ENCODE measurements at regions not wholly inside any gene's neighbourhood (a gene's known extent, or its start where the extent isn't known, plus 50 kb on each side); places are given as distances from the start of the nearest gene placed in this dataset.

DNA sequence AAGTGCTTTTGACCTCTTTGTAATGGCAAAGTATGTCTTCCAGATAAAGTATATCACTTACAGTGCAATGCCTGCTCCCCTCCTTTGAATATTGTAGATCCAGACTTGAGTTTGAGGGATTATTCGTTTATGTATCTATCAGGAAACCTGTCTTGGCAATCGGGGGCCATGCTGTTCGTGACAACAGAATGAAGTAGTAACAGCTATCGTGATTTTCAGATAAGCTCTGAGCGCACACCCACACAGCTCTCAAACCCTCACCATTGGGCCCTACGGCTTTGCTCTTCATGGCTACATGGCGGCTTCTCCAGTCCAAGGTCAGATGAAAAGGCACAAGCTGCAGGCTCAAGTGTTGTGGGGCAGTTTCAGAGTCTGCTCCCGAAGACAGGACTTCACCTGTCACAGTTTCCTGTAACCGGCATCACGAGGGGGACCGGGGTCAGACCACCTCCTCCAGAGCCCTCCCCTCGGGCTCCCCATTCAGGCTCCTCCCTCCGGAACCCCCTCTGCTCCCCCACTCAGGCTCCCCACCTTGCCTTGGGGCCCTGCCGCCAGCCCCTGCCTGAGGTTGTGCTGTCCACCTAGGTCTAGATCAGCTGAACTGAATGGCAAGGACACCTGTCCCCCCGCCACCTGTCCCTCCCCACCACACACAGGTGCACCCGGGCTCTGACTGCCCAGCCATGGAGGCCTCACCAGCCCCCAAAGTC, 292.5 kb upstream of the SALL3 start:
- Histone ChIP-seq H3K27me3 (ENCODE audit: control insufficient read depth in 1 of 2, insufficient read depth in 2 of 2, low read length in 2 of 2) (no peaks in the 10 kb centered on the region), H3K4me1 (ENCODE audit: control insufficient read depth in 2 of 2, insufficient read depth in 2 of 2, low read length in 1 of 2) (no peaks in the 10 kb centered on the region)
- WGBS, 2 donors: 85 to 86% methylated on average over 16 of the region's 16 CpGs

DNA sequence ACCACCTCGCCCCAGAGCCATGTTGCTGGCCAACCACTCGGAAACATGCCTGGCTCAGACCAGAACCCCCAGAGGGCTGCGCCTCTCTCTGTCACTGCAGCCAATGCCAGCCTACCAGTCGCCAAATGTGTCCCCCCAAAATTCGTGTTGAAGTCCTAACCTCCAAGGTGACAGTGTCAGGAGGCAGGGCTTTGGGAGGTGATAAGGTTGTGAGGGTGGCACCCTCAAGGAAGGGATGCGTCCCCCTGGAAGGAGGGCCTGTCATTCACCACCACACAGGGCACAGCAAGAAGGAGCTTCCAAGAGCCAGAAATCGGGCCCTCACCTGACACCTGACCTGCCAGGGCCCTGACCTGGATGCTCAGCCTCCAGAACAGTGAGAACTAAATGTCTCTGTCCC, 291.9 kb upstream of the SALL3 start:
- no peaks in the 10 kb centered on the region for H3K36me3 ChIP-seq (ENCODE audit: control insufficient read depth in 2 of 2, insufficient read depth in 2 of 2, low read length in 1 of 2)
- no peaks in the 10 kb centered on the region for H3K27me3 ChIP-seq (ENCODE audit: control insufficient read depth in 1 of 2, insufficient read depth in 2 of 2, low read length in 2 of 2)
- no peaks in the 10 kb centered on the region for H3K4me1 ChIP-seq (ENCODE audit: control insufficient read depth in 2 of 2, insufficient read depth in 2 of 2, low read length in 1 of 2)
- no peak overlapping the region for H3K27ac ChIP-seq (ENCODE audit: low read depth in 2 of 2, low read length in 1 of 2)
- 77 to 78% methylated on average over 7 of the region's 7 CpGs for WGBS, 2 donors
- no peaks in the 10 kb centered on the region for H3K9me3 ChIP-seq (ENCODE audit: control insufficient read depth in 2 of 2, insufficient read depth in 1 of 2, low read depth in 1 of 2, low read length in 1 of 2)
- H3K4me3 ChIP-seq (ENCODE audit: low read depth in 1 of 2, low read length in 2 of 2): no peak overlapping the region

More for the DNA sequence above, 292.5 kb upstream of the SALL3 start:
- H3K36me3 ChIP-seq (ENCODE audit: control insufficient read depth in 2 of 2, insufficient read depth in 2 of 2, low read length in 1 of 2): no peaks in the 10 kb centered on the region
- H3K4me3 ChIP-seq (ENCODE audit: low read depth in 1 of 2, low read length in 2 of 2): no peak overlapping the region
- H3K27ac ChIP-seq (ENCODE audit: low read depth in 2 of 2, low read length in 1 of 2): no peak overlapping the region
- no peaks in the 10 kb centered on the region for H3K9me3 ChIP-seq (ENCODE audit: control insufficient read depth in 2 of 2, insufficient read depth in 1 of 2, low read depth in 1 of 2, low read length in 1 of 2)

DNA sequence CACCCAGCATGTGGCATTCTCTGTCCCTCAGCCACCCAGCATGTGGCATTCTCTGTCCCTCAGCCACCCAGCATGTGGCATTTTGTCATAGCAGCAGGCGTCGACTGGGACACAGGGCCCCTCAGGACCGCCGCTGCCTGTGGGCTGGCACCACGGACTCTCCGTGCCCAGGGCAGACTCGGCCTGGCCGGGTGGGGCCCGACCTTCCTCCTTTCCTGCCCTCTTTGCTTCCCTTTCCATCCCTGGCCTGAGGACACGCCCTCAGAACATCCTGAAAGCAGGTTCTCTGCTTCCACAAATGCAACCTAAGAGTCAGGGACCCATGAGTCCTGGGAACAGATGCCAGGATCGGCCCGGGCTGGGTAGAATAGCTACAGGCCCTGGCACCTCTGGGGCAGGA, 291.4 kb upstream of the SALL3 start:
- no peaks in the 10 kb centered on the region for H3K9me3 ChIP-seq (ENCODE audit: control insufficient read depth in 2 of 2, insufficient read depth in 1 of 2, low read depth in 1 of 2, low read length in 1 of 2)
- no peak overlapping the region for H3K27ac ChIP-seq (ENCODE audit: low read depth in 2 of 2, low read length in 1 of 2)
- WGBS, 2 donors: 82 to 83% methylated on average over 12 of the region's 12 CpGs
- H3K4me3 ChIP-seq (ENCODE audit: low read depth in 1 of 2, low read length in 2 of 2): no peak overlapping the region
- no peaks in the 10 kb centered on the region for H3K27me3 ChIP-seq (ENCODE audit: control insufficient read depth in 1 of 2, insufficient read depth in 2 of 2, low read length in 2 of 2)
- H3K4me1 ChIP-seq (ENCODE audit: control insufficient read depth in 2 of 2, insufficient read depth in 2 of 2, low read length in 1 of 2): no peaks in the 10 kb centered on the region
- no peaks in the 10 kb centered on the region for H3K36me3 ChIP-seq (ENCODE audit: control insufficient read depth in 2 of 2, insufficient read depth in 2 of 2, low read length in 1 of 2)

DNA sequence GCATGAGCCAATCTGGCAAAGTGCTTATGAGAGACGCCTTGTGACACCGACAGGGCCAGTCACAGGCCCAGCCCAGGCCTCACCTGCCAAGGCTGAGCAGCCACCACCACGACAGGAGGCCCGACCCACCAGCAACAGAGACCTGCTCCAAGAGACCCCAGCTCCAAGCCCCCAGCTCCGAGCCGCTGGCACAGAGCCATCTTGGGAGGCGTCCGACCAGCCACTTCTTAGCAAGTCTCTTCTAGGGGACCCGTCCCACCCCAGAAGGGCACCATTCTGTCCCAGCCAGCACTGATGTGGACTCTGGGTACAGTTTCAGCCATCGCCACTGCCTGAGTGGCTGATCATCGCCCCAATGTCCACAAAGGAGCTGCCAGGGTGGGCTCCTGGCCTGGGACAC, 290.7 kb upstream of the SALL3 start:
- WGBS, 2 donors: 88 to 89% methylated on average over 11 of the region's 11 CpGs
- Histone ChIP-seq H3K36me3 (ENCODE audit: control insufficient read depth in 2 of 2, insufficient read depth in 2 of 2, low read length in 1 of 2) (no peaks in the 10 kb centered on the region), H3K27ac (ENCODE audit: low read depth in 2 of 2, low read length in 1 of 2) (no peak overlapping the region), H3K4me1 (ENCODE audit: control insufficient read depth in 2 of 2, insufficient read depth in 2 of 2, low read length in 1 of 2) (no peaks in the 10 kb centered on the region), H3K9me3 (ENCODE audit: control insufficient read depth in 2 of 2, insufficient read depth in 1 of 2, low read depth in 1 of 2, low read length in 1 of 2) (no peaks in the 10 kb centered on the region), H3K27me3 (ENCODE audit: control insufficient read depth in 1 of 2, insufficient read depth in 2 of 2, low read length in 2 of 2) (no peaks in the 10 kb centered on the region), H3K4me3 (ENCODE audit: low read depth in 1 of 2, low read length in 2 of 2) (no peak overlapping the region)

DNA sequence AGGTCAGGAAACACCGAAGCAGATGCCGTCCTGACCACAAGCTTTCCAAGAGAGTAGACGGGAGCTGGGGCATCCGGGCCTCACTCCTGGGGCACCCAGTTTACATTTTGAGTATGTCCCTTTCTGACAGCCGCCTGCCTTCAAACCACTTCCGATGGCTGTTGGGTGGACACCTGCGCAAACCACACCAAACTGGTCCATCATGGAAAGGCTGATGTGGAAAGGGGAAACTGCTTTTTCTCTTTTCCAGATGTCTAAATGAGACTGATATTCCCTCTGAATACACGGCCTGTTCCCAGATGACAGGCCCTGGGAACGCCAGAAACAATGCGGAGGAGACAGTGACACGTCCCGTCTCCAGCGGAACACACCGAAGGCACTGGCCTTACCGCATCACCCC, 290.0 kb upstream of the SALL3 start:
- H3K27ac ChIP-seq (ENCODE audit: low read depth in 2 of 2, low read length in 1 of 2): no peak overlapping the region
- no peaks in the 10 kb centered on the region for H3K9me3 ChIP-seq (ENCODE audit: control insufficient read depth in 2 of 2, insufficient read depth in 1 of 2, low read depth in 1 of 2, low read length in 1 of 2)

DNA sequence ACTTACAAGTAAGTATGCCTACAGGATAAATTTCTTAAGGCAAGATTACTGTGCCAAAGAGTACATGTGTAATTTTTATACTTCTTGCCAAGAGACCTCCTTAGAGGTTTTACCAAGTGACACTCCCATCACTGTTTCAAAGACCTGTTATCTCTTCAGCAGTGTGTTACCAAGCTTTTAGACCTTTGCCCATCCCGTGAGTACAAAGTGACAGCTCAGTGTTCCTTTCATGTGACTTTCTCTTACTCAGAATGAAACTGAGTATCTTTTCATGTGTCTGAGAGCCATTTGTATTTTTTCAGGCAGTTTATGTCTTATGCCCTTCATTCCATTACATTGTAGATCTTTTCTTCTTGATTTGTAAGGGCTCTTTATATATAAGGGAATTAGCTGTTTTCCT, 287.5 kb upstream of the SALL3 start:
- H3K4me1 ChIP-seq (ENCODE audit: control insufficient read depth in 2 of 2, insufficient read depth in 2 of 2, low read length in 1 of 2): no peaks in the 10 kb centered on the region
- H3K4me3 ChIP-seq (ENCODE audit: low read depth in 1 of 2, low read length in 2 of 2): no peak overlapping the region
- H3K27ac ChIP-seq (ENCODE audit: low read depth in 2 of 2, low read length in 1 of 2): no peak overlapping the region
- no peaks in the 10 kb centered on the region for H3K27me3 ChIP-seq (ENCODE audit: control insufficient read depth in 1 of 2, insufficient read depth in 2 of 2, low read length in 2 of 2)
- H3K36me3 ChIP-seq (ENCODE audit: control insufficient read depth in 2 of 2, insufficient read depth in 2 of 2, low read length in 1 of 2): no peaks in the 10 kb centered on the region
- H3K9me3 ChIP-seq (ENCODE audit: control insufficient read depth in 2 of 2, insufficient read depth in 1 of 2, low read depth in 1 of 2, low read length in 1 of 2): no peaks in the 10 kb centered on the region
- WGBS, 2 donors: 50 to 61% methylated on average over 1 of the region's 1 CpG

More for the DNA sequence above, 290.0 kb upstream of the SALL3 start:
- Histone ChIP-seq H3K4me3 (ENCODE audit: low read depth in 1 of 2, low read length in 2 of 2) (no peak overlapping the region), H3K27me3 (ENCODE audit: control insufficient read depth in 1 of 2, insufficient read depth in 2 of 2, low read length in 2 of 2) (no peaks in the 10 kb centered on the region), H3K36me3 (ENCODE audit: control insufficient read depth in 2 of 2, insufficient read depth in 2 of 2, low read length in 1 of 2) (no peaks in the 10 kb centered on the region), H3K4me1 (ENCODE audit: control insufficient read depth in 2 of 2, insufficient read depth in 2 of 2, low read length in 1 of 2) (no peaks in the 10 kb centered on the region)
- WGBS, 2 donors: 89 to 92% methylated on average over 15 of the region's 15 CpGs

DNA sequence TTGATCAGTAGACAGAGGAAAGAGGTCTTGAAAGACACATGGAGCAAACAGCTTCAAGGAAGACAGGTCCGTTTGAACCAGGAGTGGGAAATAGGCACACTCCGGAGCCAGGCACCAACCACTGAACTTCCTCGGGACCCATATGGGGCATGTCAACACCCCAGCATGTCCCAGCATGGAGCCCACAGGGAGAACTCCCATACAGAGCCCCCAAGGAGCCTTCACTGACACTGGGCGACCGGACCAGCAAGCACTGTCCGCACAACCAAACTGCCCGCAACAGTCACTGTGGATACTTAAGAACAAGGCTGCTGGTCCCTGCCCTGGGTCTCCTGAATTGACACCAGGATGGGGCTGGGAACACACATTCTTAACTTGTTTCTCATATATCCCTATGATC, 286.2 kb upstream of the SALL3 start:
- Histone ChIP-seq H3K27me3 (ENCODE audit: control insufficient read depth in 1 of 2, insufficient read depth in 2 of 2, low read length in 2 of 2) (no peaks in the 10 kb centered on the region), H3K4me3 (ENCODE audit: low read depth in 1 of 2, low read length in 2 of 2) (no peak overlapping the region), H3K4me1 (ENCODE audit: control insufficient read depth in 2 of 2, insufficient read depth in 2 of 2, low read length in 1 of 2) (no peaks in the 10 kb centered on the region), H3K9me3 (ENCODE audit: control insufficient read depth in 2 of 2, insufficient read depth in 1 of 2, low read depth in 1 of 2, low read length in 1 of 2) (no peaks in the 10 kb centered on the region), H3K27ac (ENCODE audit: low read depth in 2 of 2, low read length in 1 of 2) (no peak overlapping the region), H3K36me3 (ENCODE audit: control insufficient read depth in 2 of 2, insufficient read depth in 2 of 2, low read length in 1 of 2) (no peaks in the 10 kb centered on the region)
- 87 to 94% methylated on average over 7 of the region's 7 CpGs for WGBS, 2 donors

DNA sequence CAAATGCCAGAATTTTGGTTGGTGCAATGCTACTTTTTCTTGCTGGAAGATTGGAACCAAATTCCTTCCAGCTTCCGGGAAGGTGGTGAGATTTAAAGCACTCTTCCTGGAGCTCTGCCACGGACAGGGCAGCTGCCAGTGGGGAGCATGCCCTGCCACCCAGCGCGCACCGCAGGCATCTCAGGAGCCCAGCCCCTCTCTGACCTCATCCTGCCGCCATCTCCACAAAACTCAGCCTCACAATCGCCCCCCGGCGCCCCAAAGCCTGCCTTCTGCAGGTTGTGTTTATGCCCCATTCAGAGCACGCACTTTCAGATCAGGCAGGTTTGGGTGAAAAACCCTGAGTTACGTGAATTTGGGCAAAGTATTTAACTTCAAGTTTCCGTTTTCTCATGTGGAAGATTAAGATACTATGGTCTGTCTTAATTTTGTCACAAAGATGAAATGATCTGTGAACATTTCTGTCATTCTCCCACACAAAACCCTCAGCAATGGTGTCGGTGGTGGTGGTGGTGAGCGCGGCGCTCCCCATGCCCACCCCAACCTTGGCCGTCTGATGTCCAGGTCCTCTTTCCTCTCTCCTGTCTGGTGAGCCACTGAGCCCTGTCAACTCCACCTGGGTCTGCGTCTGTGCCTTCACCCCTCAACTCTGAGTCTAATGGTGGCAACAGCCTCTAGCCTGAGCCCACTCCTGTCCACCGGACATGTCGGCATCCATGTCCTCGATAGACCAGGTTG, 282.8 kb upstream of the SALL3 start:
- Histone ChIP-seq H3K36me3 (ENCODE audit: control insufficient read depth in 2 of 2, insufficient read depth in 2 of 2, low read length in 1 of 2) (no peaks in the 10 kb centered on the region), H3K27ac (ENCODE audit: low read depth in 2 of 2, low read length in 1 of 2) (no peak overlapping the region), H3K27me3 (ENCODE audit: control insufficient read depth in 1 of 2, insufficient read depth in 2 of 2, low read length in 2 of 2) (no peaks in the 10 kb centered on the region), H3K4me1 (ENCODE audit: control insufficient read depth in 2 of 2, insufficient read depth in 2 of 2, low read length in 1 of 2) (no peaks in the 10 kb centered on the region), H3K9me3 (ENCODE audit: control insufficient read depth in 2 of 2, insufficient read depth in 1 of 2, low read depth in 1 of 2, low read length in 1 of 2) (no peaks in the 10 kb centered on the region), H3K4me3 (ENCODE audit: low read depth in 1 of 2, low read length in 2 of 2) (no peak overlapping the region)
- WGBS, 2 donors: 86% methylated on average over 21 of the region's 21 CpGs

DNA sequence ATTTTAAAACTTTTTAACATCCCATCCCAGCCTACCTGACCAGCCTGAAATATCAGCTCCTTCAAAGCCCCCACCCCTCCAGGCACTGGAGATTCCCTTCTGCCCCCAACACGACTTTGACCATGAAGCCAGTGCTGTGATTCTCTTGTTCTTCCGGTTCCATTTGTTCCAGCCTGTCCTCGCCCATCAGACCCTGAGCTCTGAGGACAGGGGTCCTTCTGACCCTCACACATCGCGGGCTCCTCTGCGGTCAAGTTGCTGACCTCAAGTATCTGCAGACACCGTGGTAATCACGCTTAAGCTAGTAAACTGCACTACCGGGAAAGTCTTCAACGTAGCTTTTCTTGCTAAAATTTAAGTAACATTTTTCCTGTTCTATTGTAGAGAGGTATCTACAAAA, 282.2 kb upstream of the SALL3 start:
- H3K36me3 ChIP-seq (ENCODE audit: control insufficient read depth in 2 of 2, insufficient read depth in 2 of 2, low read length in 1 of 2): no peaks in the 10 kb centered on the region
- WGBS, 2 donors: 88 to 90% methylated on average over 10 of the region's 10 CpGs
- H3K4me1 ChIP-seq (ENCODE audit: control insufficient read depth in 2 of 2, insufficient read depth in 2 of 2, low read length in 1 of 2): no peaks in the 10 kb centered on the region
- no peaks in the 10 kb centered on the region for H3K27me3 ChIP-seq (ENCODE audit: control insufficient read depth in 1 of 2, insufficient read depth in 2 of 2, low read length in 2 of 2)
- H3K27ac ChIP-seq (ENCODE audit: low read depth in 2 of 2, low read length in 1 of 2): no peak overlapping the region
- H3K9me3 ChIP-seq (ENCODE audit: control insufficient read depth in 2 of 2, insufficient read depth in 1 of 2, low read depth in 1 of 2, low read length in 1 of 2): no peaks in the 10 kb centered on the region
- H3K4me3 ChIP-seq (ENCODE audit: low read depth in 1 of 2, low read length in 2 of 2): no peak overlapping the region

DNA sequence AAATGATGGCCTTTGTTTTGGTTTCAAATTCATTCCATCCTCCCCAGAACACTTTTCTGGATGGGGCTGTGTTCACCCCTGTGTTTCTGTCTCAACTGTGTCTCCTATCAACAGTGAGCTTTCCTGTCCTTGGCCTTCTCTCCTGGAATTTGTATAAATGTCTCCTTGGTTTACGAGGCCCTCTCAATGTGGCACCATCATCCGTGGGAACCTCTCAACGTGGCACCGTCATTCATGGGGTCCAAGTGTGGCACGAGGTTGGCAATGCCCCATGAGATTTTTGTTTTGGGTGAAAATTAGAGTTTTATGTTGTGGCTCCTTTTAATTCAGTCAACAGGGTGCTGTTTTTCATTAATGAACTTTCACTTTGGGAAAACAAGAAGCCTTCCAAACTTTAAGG, 280.7 kb upstream of the SALL3 start:
- Histone ChIP-seq H3K4me1 (ENCODE audit: control insufficient read depth in 2 of 2, insufficient read depth in 2 of 2, low read length in 1 of 2) (no peaks in the 10 kb centered on the region), H3K36me3 (ENCODE audit: control insufficient read depth in 2 of 2, insufficient read depth in 2 of 2, low read length in 1 of 2) (no peaks in the 10 kb centered on the region), H3K9me3 (ENCODE audit: control insufficient read depth in 2 of 2, insufficient read depth in 1 of 2, low read depth in 1 of 2, low read length in 1 of 2) (no peaks in the 10 kb centered on the region), H3K27me3 (ENCODE audit: control insufficient read depth in 1 of 2, insufficient read depth in 2 of 2, low read length in 2 of 2) (no peaks in the 10 kb centered on the region), H3K27ac (ENCODE audit: low read depth in 2 of 2, low read length in 1 of 2) (no peak overlapping the region), H3K4me3 (ENCODE audit: low read depth in 1 of 2, low read length in 2 of 2) (no peak overlapping the region)
- 85% methylated on average over 5 of the region's 5 CpGs for WGBS, 2 donors
